K562 (cell line): ENCODE measurements at regions not wholly inside any gene's neighbourhood (a gene's known extent, or its start where the extent isn't known, plus 50 kb on each side); places are given as distances from the start of the nearest gene placed in this dataset.

Source experiments
- ATAC-seq: fragments of 200-7000 bp; cut with Tn5 transposase; 3 replicates; pipeline ENCODE4 v1.9.1; 2020; ENCODE audit warnings: moderate library complexity
- BruUV-seq: library from RNA; stranded (reverse); fragments of 400-500 nt; replicated peaks from 2 replicates; lab custom pipeline; 2021; lab: Mats Ljungman, UMichigan
- CTCF ChIA-PET: fragments of 300-600 bp; formaldehyde crosslinking; extraction: SDS; loops from one replicate; lab custom pipeline; 2021; ENCODE audit warnings: low intra/inter-chr PET ratio; lab: Yijun Ruan, JAX
- POLR2A ChIA-PET: fragments of 300-600, 350-650 bp; sonication (Branson Sonifier 250); formaldehyde crosslinking; extraction: SDS; loops from one replicate; lab custom pipeline; 2021; ENCODE audit warnings: antibody characterized with exemption, inconsistent platforms; lab: Yijun Ruan, JAX
- DNase-seq, 4 experiments: peaks; one replicate each; pipeline versions ENCODE4 v3.0.0 to v3.0.0-alpha.2; 2011 to 2018; ENCODE audit warnings: low spot score in 3 of 4, mixed read lengths in 3 of 4; ENCODE audit errors: extremely low read depth in 1 of 4
- FAIRE-seq: peaks from 2 replicates; lab custom pipeline; 2011; peaks lifted over from hg19 to GRCh38; lab: Jason Lieb, UNC
- H2AFZ ChIP-seq: 2 replicates; pipeline ENCODE4 v1.6.0; 2011; ENCODE audit warnings: low read depth, low read length, control low read depth, inconsistent platforms
- H3K27ac ChIP-seq: fragments of 200-600 bp; 3 replicates; pipeline ENCODE4 v1.8.0; 2011; ENCODE audit warnings: low read depth, mild to moderate bottlenecking, control low read depth, inconsistent platforms, low read length, moderate library complexity, mixed read lengths; ENCODE audit errors: extremely low read depth
- H3K27me3 ChIP-seq, 2 experiments: fragments of 300-600 bp in 1 of 2; 2 replicates in 1 of 2; 3 replicates in 1 of 2; pipeline versions ENCODE4 v1.6.0 to v1.8.0; 2011; ENCODE audit warnings: inconsistent platforms in 2 of 2, low read length in 2 of 2, mild to moderate bottlenecking in 1 of 2, mixed read lengths in 1 of 2, moderate library complexity in 1 of 2; ENCODE audit not compliant: control insufficient read depth in 2 of 2, insufficient read depth in 2 of 2
- H3K36me3 ChIP-seq: fragments of 300-600 bp; 3 replicates; pipeline ENCODE4 v1.8.0; 2011; ENCODE audit warnings: mild to moderate bottlenecking, low read length, inconsistent platforms; ENCODE audit not compliant: control insufficient read depth, insufficient read depth
- H3K4me1 ChIP-seq, 2 experiments: fragments of 200-600 bp in 1 of 2; replicated peaks in 1 of 2; 2 replicates in 1 of 2; 3 replicates in 1 of 2; pipeline versions ENCODE4 v1.5.1 to v1.8.0; 2011; ENCODE audit warnings: inconsistent platforms in 2 of 2, low read length in 2 of 2, mild to moderate bottlenecking in 1 of 2, mixed read lengths in 1 of 2, moderate library complexity in 1 of 2; ENCODE audit not compliant: control insufficient read depth in 2 of 2, insufficient read depth in 2 of 2
- H3K4me2 ChIP-seq: 2 replicates; pipeline ENCODE4 v1.6.1; 2011; ENCODE audit warnings: low read length, control low read depth, inconsistent platforms, mixed read lengths; ENCODE audit not compliant: insufficient read depth
- H3K4me3 ChIP-seq: fragments of 200-600 bp; sonication (generic), shearing (Covaris generic); 2 replicates; pipeline ENCODE4 v1.5.1; 2016; ENCODE audit warnings: control low read depth, inconsistent platforms
- H3K79me2 ChIP-seq: fragments of 200-600 bp; 3 replicates; pipeline ENCODE4 v1.8.0; 2011; ENCODE audit warnings: low read length, inconsistent platforms; ENCODE audit not compliant: control insufficient read depth, insufficient read depth
- H3K9ac ChIP-seq, 2 experiments: 2 replicates each; pipeline versions ENCODE4 v1.6.0 to v1.6.1; 2011; ENCODE audit warnings: low read depth in 2 of 2, low read length in 2 of 2, control low read depth in 1 of 2, inconsistent platforms in 1 of 2, mild to moderate bottlenecking in 1 of 2, mixed read lengths in 1 of 2; ENCODE audit not compliant: insufficient read depth in 1 of 2
- H3K9me1 ChIP-seq: one replicate; pipeline ENCODE4 v1.6.0; 2011; ENCODE audit warnings: inconsistent platforms, mild to moderate bottlenecking, low read length, moderate library complexity; ENCODE audit not compliant: control insufficient read depth, insufficient read depth
- H3K9me3 ChIP-seq: replicated peaks from 2 replicates; pipeline ENCODE4 v1.5.1; 2011; ENCODE audit warnings: low read depth, low read length, inconsistent platforms; ENCODE audit not compliant: control insufficient read depth, insufficient read depth
- H4K20me1 ChIP-seq: replicated peaks from 2 replicates; pipeline ENCODE4 v1.6.1; 2011; ENCODE audit warnings: low read length, inconsistent platforms, mixed read lengths; ENCODE audit not compliant: control insufficient read depth, insufficient read depth
- CCNT2 ChIP-seq: IDR thresholded peaks from 2 replicates; pipeline ENCODE4 v1.6.1; 2011; ENCODE audit warnings: borderline replicate concordance, low read depth, mild to moderate bottlenecking, moderate library complexity, mixed read lengths, low read length; ENCODE audit not compliant: insufficient read length; ENCODE audit errors: extremely low read depth
- CEBPB ChIP-seq: fragments of 450-650 bp; IDR thresholded peaks from 2 replicates; pipeline ENCODE4 v1.6.1; 2016; ENCODE audit warnings: missing genetic modification characterization, missing compliant biosample characterization
- CEBPG ChIP-seq, 3 experiments: fragments of 200-800 bp in 1 of 3; sonication (Bioruptor generic) in 1 of 3; sonication (generic) in 1 of 3; formaldehyde crosslinking in 1 of 3; IDR thresholded peaks in 2 of 3; conservative IDR thresholded peaks in 1 of 3; 2 replicates each; pipeline versions ENCODE4 v1.6.1 to v1.8.0; 2016 to 2022; ENCODE audit warnings: missing compliant biosample characterization in 2 of 3, missing genetic modification characterization in 2 of 3, mild to moderate bottlenecking in 1 of 3, missing genetic modification reagents in 1 of 3
- FOSL1 ChIP-seq: fragments of 200-800 bp; sonication (Bioruptor generic); conservative IDR thresholded peaks from 2 replicates; pipeline ENCODE4 v1.6.1; 2016; ENCODE audit warnings: missing genetic modification characterization, missing compliant biosample characterization
- KAT8 ChIP-seq: fragments of 450-650 bp; IDR thresholded peaks from 2 replicates; pipeline ENCODE4 v1.6.1; 2016; ENCODE audit warnings: low read depth, mild to moderate bottlenecking
- KLF13 ChIP-seq: fragments of 450-650 bp; IDR thresholded peaks from 2 replicates; pipeline ENCODE4 v1.6.1; 2016; ENCODE audit warnings: missing genetic modification characterization, low read depth, mild to moderate bottlenecking, missing compliant biosample characterization, moderate library complexity, borderline replicate concordance
- PTBP1 ChIP-seq: fragments of 200-400 bp; formaldehyde crosslinking; IDR thresholded peaks from 2 replicates; pipeline ENCODE4 v1.6.1; 2017; ENCODE audit warnings: low read depth, low read length
- SMARCE1 ChIP-seq: fragments of 450-650 bp; IDR thresholded peaks from 2 replicates; pipeline ENCODE4 v1.7.1; 2016; ENCODE audit warnings: mild to moderate bottlenecking
- SMC3 ChIP-seq: conservative IDR thresholded peaks from 2 replicates; pipeline ENCODE4 v1.6.1; 2011; ENCODE audit warnings: low read depth, low read length, improper control_type of control experiment; ENCODE audit not compliant: insufficient read depth
- SREBF2 ChIP-seq: sonication (generic); formaldehyde crosslinking; IDR thresholded peaks from 2 replicates; pipeline ENCODE4 v1.4.0; 2020; ENCODE audit warnings: mild to moderate bottlenecking, missing genetic modification reagents
- TCFL5 ChIP-seq: fragments of 250-450 bp; sonication (Bioruptor Pico); conservative IDR thresholded peaks from 2 replicates; pipeline ENCODE4 v1.6.1; 2021; ENCODE audit warnings: mild to moderate bottlenecking, moderate library complexity, matching md5 sums
- ZC3H8 ChIP-seq: fragments of 450-650 bp; IDR thresholded peaks from 2 replicates; pipeline ENCODE4 v1.6.1; 2017
- ZNF347 ChIP-seq: fragments of 450-650 bp; formaldehyde crosslinking; IDR thresholded peaks from 2 replicates; pipeline ENCODE4 v1.4.0; 2020; ENCODE audit warnings: low read depth, mild to moderate bottlenecking, moderate library complexity
- ZNF780A ChIP-seq: fragments of 250-450 bp; sonication (Bioruptor Pico); IDR thresholded peaks from 2 replicates; pipeline ENCODE4 v1.5.0; 2021; ENCODE audit warnings: mild to moderate bottlenecking
- WGBS: fragments of 100-300 bp; shearing (Covaris generic); methylation state at CpG from one replicate; pipeline ENCODE4 v1.1.6; 2016; ENCODE audit warnings: low coverage, mixed read lengths; ENCODE audit not compliant: insufficient coverage; ENCODE audit errors: missing lambda C conversion rate; 5-methylcytosine and 5-hydroxymethylcytosine counted together
- in situ Hi-C: fragments of 300-500 bp; cut with MboI; formaldehyde crosslinking; loops from 4 replicates; pipeline ENCODE4 v1.15.0; 2018; ENCODE audit warnings: inconsistent platforms, mixed read lengths
- intact Hi-C: fragments of 100-400 bp; cut with micrococcal nuclease; formaldehyde crosslinking; loops from 2 replicates; pipeline ENCODE4 v1.14.2; 2022
- TF ChIP-seq, protein P1 (sequence below): fragments of 450-650 bp; IDR thresholded peaks from 2 replicates; pipeline ENCODE4 v1.6.1; 2018; ENCODE audit warnings: mild to moderate bottlenecking, low read depth; ENCODE audit not compliant: partially characterized antibody

DNA sequence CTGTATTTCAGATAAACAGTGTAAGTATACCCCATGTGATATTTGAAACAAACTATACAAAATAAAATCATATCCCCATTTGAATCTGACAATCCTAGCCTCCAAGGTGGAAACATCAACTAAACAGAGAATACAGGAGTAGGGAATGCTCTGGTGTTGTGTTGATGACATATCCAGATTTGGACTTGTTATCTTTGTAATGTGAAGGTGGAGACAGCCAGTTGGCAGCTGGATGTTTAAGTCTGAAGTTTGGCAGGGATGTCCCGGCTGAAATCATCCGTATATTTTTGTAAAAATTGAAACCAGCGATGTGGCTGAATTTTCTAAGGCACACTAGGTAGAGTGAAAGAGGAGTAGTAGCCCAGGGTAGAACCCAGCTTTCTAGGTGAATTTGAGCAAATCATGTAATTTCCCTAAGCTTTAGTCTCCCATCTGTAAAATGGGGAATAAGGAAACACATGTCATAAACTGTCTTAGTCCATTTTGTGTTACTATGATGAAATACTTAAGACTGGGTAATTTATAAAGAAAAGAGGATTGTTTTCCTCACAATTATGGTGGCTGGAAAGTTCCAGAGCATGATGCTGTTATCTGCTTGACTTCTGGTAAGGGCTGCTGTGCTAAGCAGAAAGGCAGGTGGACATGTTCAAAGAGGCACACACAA, 246.6 kb upstream of the APCDD1 start:
- in situ Hi-C loops (no loop called here), intact Hi-C loops (no loop called here)
- CTCF ChIA-PET = no interaction called here
- Histone ChIP-seq H3K27me3 (peaks cover 7 to 28% of the 10 kb centered on the region in 2 experiments; a peak in 3 of 5 replicates), H3K4me3 (no peak overlapping the region), H3K36me3 (no peaks in the 10 kb centered on the region), H3K9ac (no peak overlapping the region), H4K20me1 (no peaks in the 10 kb centered on the region), H3K9me1 (no peaks in the 10 kb centered on the region), H2AFZ (no peak overlapping the region), H3K79me2 (no peaks in the 10 kb centered on the region), H3K9me3 (no peaks in the 10 kb centered on the region)
- DNase-seq (no peak), FAIRE-seq (no peak), ATAC-seq (no peak)
- WGBS = 0% methylated on average over 3 of the region's 3 CpGs
- TF ChIP-seq CEBPG (CRISPR knock-in tag; IDR thresholded peaks at IDR 0.05) (no peak), CEBPG (tag; conservative IDR thresholded peaks at IDR 0.05 in 1 of 2, IDR thresholded peaks at IDR 0.05 in 1 of 2) (0 out of 4 replicates have a peak, but pooled peaks of 1 of the 2 experiments have one; percentile 16), PTBP1 (no peak)
- TF ChIP-seq, all 486 proteins: peak for 1
- no peaks in the 10 kb centered on the region for H3K4me1 ChIP-seq
- no TSS peak for BruUV-seq
- no peak overlapping the region for H3K27ac ChIP-seq
- H3K4me2 ChIP-seq = no peak overlapping the region
- POLR2A ChIA-PET = no interaction called here

DNA sequence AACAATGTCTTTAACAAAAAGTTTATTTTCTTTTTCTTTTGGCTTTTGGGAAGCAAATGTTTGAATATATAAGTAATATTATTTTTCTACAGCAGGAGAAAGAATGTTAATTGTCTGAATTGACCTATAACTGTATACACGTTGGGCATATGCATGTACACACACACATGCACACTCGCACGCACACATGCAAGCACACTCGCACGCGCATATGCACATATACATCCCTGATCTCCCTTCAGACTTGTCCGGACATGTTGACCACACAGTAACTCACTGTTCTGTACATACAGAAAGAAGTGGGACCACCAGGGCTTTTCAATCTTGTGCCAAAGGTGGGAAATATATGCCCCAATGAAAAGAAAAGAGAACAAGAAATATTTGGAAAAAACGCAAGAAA, 245.1 kb upstream of the APCDD1 start:
- Histone ChIP-seq H3K9me3 (no peaks in the 10 kb centered on the region), H3K9ac (no peak overlapping the region), H3K27me3 (peaks cover 7 to 24% of the 10 kb centered on the region in 2 experiments; a peak in 3 of 5 replicates), H3K4me3 (no peak overlapping the region), H4K20me1 (no peaks in the 10 kb centered on the region), H3K4me2 (no peak overlapping the region), H3K9me1 (no peaks in the 10 kb centered on the region), H3K79me2 (no peaks in the 10 kb centered on the region), H3K36me3 (no peaks in the 10 kb centered on the region), H3K4me1 (no peaks in the 10 kb centered on the region), H3K27ac (no peak overlapping the region), H2AFZ (no peak overlapping the region)
- ATAC-seq (no peak), DNase-seq (no peak), FAIRE-seq (no peak)
- BruUV-seq = no TSS peak
- CTCF ChIA-PET = no interaction called here
- WGBS = 2% methylated on average over 8 of the region's 8 CpGs
- POLR2A ChIA-PET = interaction anchor here (0.7 to 1.0 kb wide), 2 partner anchors 11 to 142 kb away, joined by 3 read pairs; no protein-coding TSS in a partner anchor
- intact Hi-C loops (no loop called here), in situ Hi-C loops (no loop called here)
- TF ChIP-seq, protein P1, sequence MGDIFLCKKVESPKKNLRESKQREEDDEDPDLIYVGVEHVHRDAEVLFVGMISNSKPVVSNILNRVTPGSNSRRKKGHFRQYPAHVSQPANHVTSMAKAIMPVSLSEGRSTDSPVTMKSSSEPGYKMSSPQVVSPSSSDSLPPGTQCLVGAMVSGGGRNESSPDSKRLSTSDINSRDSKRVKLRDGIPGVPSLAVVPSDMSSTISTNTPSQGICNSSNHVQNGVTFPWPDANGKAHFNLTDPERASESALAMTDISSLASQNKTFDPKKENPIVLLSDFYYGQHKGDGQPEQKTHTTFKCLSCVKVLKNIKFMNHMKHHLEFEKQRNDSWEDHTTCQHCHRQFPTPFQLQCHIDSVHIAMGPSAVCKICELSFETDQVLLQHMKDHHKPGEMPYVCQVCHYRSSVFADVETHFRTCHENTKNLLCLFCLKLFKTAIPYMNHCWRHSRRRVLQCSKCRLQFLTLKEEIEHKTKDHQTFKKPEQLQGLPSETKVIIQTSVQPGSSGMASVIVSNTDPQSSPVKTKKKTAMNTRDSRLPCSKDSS = no peak
- TF ChIP-seq ZC3H8 (no peak), ZNF347 (CRISPR knock-in tag) (no peak), SMARCE1 (no peak), ZNF780A (no peak), CEBPB (no peak), KAT8 (no peak), TCFL5 (CRISPR knock-in tag) (no peak), SREBF2 (CRISPR knock-in tag) (no peak), FOSL1 (tag) (no peak), CCNT2 (no peak), SMC3 (no peak), KLF13 (tag) (no peak)
